HG02943 (cell line): ENCODE measurements at regions not wholly inside any gene's neighbourhood (a gene's known extent, or its start where the extent isn't known, plus 50 kb on each side); places are given as distances from the start of the nearest gene placed in this dataset.

Experiments used
- ATAC-seq: cut with Tn5 transposase; IDR thresholded peaks from one replicate; pipeline ENCODE4 v1.9.1; 2021; ENCODE audit warnings: mild to moderate bottlenecking, low read depth, moderate library complexity; ENCODE audit not compliant: unreplicated experiment

- ATAC-seq, result no peak
Observed at GRCh38 chr13:80783926-80784565, 443.1 kb upstream of the SPRY2 start.

DNA sequence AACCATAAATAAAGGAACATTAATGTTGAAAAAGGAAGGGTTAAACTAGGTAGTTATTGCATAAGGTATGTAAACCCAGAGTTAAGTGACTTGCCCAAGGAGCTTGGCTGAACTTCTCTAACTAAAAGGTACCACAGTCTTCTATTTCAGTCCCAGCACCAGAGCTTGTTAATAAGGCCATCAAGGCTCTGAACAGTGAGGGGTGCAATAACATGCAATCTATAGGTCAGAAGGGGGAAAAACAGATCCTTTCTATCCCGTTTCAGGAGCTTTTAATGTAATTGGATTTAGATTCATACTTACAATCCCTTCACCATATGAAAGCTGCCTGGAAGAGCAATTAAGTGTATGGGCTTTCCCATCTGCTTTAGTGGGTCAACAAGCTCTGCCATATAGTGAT is 441.5 kb upstream of the SPRY2 start:
- ATAC-seq, result no peak

GRCh38 chr13:80778297-80778696 is 437.4 kb upstream of the SPRY2 start:
- no peak for ATAC-seq

- ATAC-seq, result no peak
Observed at GRCh38 chr13:80757694-80758093, 416.8 kb upstream of the SPRY2 start.

DNA sequence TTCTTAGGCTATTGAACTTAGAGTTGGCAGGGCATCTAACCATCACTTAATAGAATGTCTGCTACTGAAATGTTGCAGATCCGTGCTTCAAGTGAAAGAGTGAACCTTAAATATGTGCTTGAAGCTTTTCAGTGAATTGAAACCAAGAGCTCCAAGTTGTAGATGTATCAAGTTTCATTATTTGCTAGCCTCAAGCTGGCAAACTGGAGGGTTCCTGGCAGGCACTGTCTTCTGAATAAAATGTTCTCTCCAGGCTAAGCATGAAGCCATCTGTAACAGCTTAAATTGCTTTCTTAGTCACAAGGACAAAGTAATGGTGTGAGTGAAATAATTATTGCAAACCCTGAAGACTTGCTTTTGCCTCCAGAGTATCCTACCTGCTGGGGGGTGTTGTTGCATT is 415.0 kb upstream of the SPRY2 start:
- no peak for ATAC-seq

DNA sequence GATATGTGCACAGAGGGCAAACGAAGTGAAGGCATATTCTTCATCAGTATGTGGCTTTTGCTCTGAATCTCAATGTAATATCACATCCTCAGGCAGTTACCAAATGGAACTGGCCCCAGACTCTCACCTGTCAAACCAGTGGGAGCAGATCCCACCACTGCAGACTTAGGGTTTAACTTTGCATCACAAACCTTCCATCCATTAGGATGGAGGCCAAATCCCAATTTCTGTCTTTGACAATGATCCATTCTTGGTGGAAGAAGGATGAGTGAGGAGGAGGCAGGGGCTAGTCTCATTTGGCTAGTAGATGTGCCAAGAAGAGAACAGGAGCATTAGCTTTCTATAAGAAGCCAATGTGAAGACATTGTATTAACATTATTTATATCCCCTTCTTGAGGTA is 413.5 kb upstream of the SPRY2 start:
- no peak for ATAC-seq

- no peak for ATAC-seq
Observed at GRCh38 chr13:80753866-80754265, 412.9 kb upstream of the SPRY2 start.

- ATAC-seq, result no peak
Observed at GRCh38 chr13:80751854-80752253, 410.9 kb upstream of the SPRY2 start.

GRCh38 chr13:80744147-80744914 is 403.4 kb upstream of the SPRY2 start:
- ATAC-seq, result no peak

DNA sequence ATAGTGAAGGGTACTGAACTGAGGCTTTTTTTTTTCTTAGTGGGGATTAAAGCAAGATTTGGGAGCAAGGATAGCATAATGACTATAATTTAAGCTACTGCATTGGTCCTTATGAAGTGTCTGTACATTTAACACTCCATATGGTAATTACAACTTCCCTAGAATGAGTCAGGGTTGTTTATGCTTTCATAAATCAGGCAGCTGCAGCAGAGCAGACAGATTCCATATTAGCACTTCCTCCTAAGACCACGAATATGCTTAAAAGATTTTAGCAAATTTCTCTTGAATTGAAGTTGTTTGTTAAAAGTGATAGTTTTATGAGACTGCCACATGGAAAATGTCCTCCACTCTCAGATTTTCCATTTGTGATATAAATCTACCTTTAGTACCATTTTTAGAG is 401.1 kb upstream of the SPRY2 start:
- no peak for ATAC-seq

GRCh38 chr13:80740071-80740470 is 399.1 kb upstream of the SPRY2 start:
- ATAC-seq, result no peak

DNA sequence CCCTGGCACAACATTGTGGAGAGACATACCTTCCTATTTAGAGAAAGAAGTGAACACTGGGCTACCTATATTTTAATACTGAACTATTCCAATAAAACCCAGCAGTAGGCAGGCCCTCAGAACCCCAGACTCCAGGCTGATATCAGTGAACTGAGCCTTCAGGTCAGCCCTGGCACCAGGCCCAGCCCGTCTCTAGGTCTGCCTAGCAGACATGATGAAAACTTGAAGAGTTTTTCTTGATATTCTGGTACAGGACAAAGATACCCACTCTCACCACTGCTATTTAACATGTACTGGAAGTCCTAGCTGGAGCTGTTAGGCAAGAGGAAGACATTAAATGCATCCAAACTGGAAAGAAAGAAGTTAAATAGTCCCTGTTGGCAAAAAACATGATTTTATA is 396.6 kb upstream of the SPRY2 start:
- no peak for ATAC-seq

GRCh38 chr13:80727321-80727975 is 386.5 kb upstream of the SPRY2 start:
- no peak for ATAC-seq

- ATAC-seq, result no peak
Observed at GRCh38 chr13:80726868-80727267, 385.9 kb upstream of the SPRY2 start.

- ATAC-seq, result no peak
Observed at GRCh38 chr13:80721689-80722088, 380.8 kb upstream of the SPRY2 start.

DNA sequence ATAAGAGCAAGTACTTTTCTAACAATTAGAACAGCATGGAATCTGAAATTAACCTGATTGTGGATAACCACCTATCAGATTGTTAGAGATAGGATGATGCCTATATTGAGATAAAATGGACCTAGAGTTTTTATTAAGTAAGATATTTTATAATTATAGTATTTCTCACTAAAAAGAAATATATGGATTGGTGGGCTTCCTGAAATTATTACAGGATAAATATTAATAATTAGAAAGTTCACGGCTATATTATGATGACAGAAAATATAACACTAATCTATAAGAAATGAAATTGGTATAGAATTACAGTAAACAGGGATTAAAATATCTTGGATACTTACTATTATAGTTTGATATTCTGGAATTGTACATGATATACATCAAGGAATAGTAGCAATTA is 378.0 kb upstream of the SPRY2 start:
- ATAC-seq, result no peak

- no peak for ATAC-seq
Observed at GRCh38 chr13:80717776-80718175, 376.9 kb upstream of the SPRY2 start.

DNA sequence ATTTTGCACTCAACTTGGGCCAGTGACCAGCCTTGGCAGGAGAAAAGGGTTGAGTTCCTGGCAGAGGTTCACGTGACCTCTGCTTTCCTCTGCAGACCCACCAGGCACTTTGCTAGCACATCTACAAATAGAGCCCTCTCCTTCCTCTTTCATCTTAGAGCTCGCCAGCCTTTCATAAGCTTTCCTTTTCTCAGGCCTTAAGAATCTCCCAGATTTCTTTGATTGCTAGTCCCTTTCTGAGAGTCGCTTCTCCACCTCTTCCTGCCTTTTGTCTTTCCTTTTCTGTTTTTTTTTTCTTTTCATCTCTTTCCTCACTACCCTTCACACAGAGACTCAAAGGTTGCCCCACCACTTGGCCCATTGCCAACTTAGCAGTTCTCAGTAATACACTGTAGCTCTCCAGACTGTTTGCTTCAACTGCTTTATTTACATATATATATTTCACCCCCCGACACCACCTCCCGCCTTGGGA is 375.7 kb upstream of the SPRY2 start:
- no peak for ATAC-seq

DNA sequence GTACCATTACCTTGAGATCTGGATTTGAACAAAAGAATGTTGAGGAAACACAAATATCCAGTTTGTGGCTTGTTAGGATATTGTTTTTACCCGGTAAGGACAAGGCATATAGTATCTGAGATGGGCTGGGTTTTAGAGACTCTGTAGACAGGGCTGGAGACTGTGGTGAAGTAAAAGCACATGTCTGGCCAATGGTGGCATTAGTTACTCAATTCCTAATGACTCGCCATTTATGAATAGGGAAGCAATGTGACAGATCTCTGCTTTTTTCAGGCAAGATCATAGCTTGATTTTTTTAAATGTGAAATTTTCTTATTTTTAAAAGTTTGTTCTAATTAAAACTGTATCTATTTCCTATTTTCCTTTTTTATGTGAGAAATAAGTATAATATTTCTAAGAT is 371.1 kb upstream of the SPRY2 start:
- ATAC-seq, result no peak

DNA sequence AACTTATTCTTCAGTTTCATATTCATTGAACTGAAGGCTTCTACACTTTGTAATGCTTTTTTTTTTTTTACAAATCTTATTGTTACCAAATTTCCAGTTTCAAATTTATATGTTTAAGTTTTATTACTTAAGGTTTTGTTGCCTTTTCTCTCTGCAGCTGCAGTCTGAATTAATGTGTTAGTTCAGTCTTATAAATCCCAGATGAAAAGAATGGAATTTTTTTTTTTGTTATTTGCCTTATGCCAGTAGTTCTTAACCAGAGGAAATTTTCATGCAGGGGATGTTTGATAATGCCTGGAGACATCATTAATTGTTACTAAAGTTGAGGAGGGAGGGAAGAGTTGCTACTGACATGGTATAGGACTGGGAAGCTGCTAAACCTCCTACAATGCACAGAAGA is 367.9 kb upstream of the SPRY2 start:
- no peak for ATAC-seq
